GM12875 (cell line): ENCODE measurements at regions not wholly inside any gene's neighbourhood (a gene's known extent, or its start where the extent isn't known, plus 50 kb on each side); places are given as distances from the start of the nearest gene placed in this dataset.

Experiments used
- H3K4me3 ChIP-seq: one replicate; pipeline ENCODE4 v1.5.1; 2011; ENCODE audit warnings: low read depth, low read length, control low read depth
- CTCF ChIP-seq: IDR thresholded peaks from 2 replicates; pipeline ENCODE4 v1.5.1; 2011; ENCODE audit warnings: low read depth, mild to moderate bottlenecking, control low read depth, inconsistent platforms, low read length, moderate library complexity, borderline replicate concordance; ENCODE audit not compliant: insufficient read depth

- TF ChIP-seq CTCF, result no peak
- no peak overlapping the region for H3K4me3 ChIP-seq
Measured at GRCh38 chr12:111130336-111130735, 210.0 kb upstream of the MYL2 start.

- no peak overlapping the region for H3K4me3 ChIP-seq
- no peak for TF ChIP-seq CTCF
Measured at GRCh38 chr12:111129149-111129767, 208.9 kb upstream of the MYL2 start.

- TF ChIP-seq CTCF, result no peak
- no peak overlapping the region for H3K4me3 ChIP-seq
Measured at GRCh38 chr12:111126331-111126730, 206.0 kb upstream of the MYL2 start.

- no peak for TF ChIP-seq CTCF
- H3K4me3 ChIP-seq, result no peak overlapping the region
Measured at GRCh38 chr12:111124183-111124582, 203.8 kb upstream of the MYL2 start.

DNA sequence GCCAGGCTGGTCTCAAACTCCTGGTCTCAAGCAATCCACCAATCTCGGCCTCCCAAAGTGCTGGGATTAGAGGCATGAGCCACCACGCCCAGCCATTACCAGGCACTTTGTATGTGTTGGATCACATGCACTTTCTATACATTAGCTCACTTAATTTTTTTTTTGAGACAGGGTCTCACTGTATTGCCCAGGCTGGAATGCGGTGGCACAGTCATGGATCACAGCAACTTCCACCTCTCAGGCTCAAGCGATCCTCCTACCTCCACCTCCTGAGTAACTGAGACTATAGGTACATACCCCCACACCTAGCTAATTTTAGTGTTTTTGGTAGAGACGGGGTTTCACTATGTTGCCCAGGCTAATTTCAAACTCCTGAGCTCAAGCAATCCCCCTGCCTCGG is 203.0 kb upstream of the MYL2 start:
- no peak overlapping the region for H3K4me3 ChIP-seq
- no peak for TF ChIP-seq CTCF

DNA sequence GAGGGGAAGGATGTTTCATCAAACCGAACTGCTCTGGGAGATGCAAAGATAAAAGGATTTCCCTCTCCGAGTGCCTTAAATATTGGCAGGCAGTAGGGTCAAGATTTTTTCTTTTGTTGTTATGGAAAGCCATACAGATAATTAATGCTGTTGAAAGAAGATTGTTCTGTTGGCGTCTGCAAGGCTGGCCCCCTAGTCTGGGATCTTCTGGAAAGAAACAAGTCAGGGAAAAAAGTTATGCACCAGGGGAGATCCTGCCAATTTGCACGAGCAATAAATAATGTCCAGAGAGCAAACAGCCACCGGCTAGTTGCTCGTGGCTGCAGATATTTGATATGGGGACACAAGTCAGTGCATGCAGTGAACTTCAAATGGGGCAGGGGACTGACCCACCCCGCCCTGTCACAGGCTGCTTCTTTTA is 202.1 kb upstream of the MYL2 start:
- no peak overlapping the region for H3K4me3 ChIP-seq
- no peak for TF ChIP-seq CTCF

DNA sequence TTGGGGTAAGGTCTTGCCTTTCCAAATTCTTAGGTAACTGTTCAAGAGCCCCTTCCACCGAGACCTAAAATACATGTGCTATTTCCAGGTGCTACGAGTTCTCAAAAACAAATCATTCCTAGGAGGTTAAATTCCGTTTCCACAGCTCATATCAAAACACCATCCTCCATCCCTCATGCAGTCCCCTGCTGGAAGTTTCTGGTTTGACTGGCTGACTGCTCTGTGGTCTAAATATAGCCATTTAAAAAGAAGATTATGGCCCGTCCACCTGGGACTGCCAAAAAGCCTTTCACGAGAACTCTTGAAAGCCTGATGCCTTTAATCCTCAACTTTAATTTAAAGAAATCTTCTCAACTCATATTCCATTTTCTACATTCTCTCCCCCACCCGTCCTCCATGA is 201.5 kb upstream of the MYL2 start:
- no peak overlapping the region for H3K4me3 ChIP-seq
- no peak for TF ChIP-seq CTCF
